ENCODE measurements at regions not wholly inside any gene's neighbourhood (a gene's known extent, or its start where the extent isn't known, plus 50 kb on each side); places are given as distances from the start of the nearest gene placed in this dataset.

GRCh38 chr10:117425974-117426566 is 50.8 kb upstream of the PDZD8 start:
- DNase-seq (ENCODE audit: low spot score) = no peak

GRCh38 chr10:117424883-117425649 is 49.8 kb upstream of the PDZD8 start:
- no peak for DNase-seq (ENCODE audit: low spot score)

All from NAMALWA (cell line).